Central memory CD8-positive, alpha-beta T cell (primary cell): ENCODE measurements at regions not wholly inside any gene's neighbourhood (a gene's known extent, or its start where the extent isn't known, plus 50 kb on each side); places are given as distances from the start of the nearest gene placed in this dataset.

Source experiments
- ATAC-seq: fragments of 150-1000 bp; cut with Tn5 transposase; replicated peaks from 2 replicates; pipeline ENCODE4 v1.10.0; 2022; ENCODE audit warnings: mild to moderate bottlenecking, moderate FRiP score, moderate number of reproducible peaks; ENCODE audit not compliant: poor library complexity, severe bottlenecking; ENCODE audit errors: extremely low read depth
- DNase-seq, 2 donors: peaks; one replicate each; pipeline ENCODE4 v3.0.0; 2021; ENCODE audit warnings: low spot score in 2 of 2
- H3K27ac Mint-ChIP-seq: one replicate; pipeline ENCODE4 v1.8.0; 2022; ENCODE audit warnings: low read depth, mild to moderate bottlenecking, moderate library complexity, mixed read lengths
- H3K27me3 Mint-ChIP-seq: one replicate; pipeline ENCODE4 v1.8.0; 2022; ENCODE audit warnings: mixed read lengths
- H3K36me3 Mint-ChIP-seq: one replicate; pipeline ENCODE4 v1.8.0; 2022; ENCODE audit warnings: mild to moderate bottlenecking, moderate library complexity, mixed read lengths; ENCODE audit not compliant: insufficient read depth
- H3K4me1 Mint-ChIP-seq: one replicate; pipeline ENCODE4 v1.8.0; 2022; ENCODE audit warnings: mixed read lengths
- H3K4me3 Mint-ChIP-seq: one replicate; pipeline ENCODE4 v1.8.0; 2022; ENCODE audit warnings: mild to moderate bottlenecking, moderate library complexity, mixed read lengths
- H3K9me3 Mint-ChIP-seq: one replicate; pipeline ENCODE4 v1.8.0; 2022; ENCODE audit warnings: mixed read lengths

DNA sequence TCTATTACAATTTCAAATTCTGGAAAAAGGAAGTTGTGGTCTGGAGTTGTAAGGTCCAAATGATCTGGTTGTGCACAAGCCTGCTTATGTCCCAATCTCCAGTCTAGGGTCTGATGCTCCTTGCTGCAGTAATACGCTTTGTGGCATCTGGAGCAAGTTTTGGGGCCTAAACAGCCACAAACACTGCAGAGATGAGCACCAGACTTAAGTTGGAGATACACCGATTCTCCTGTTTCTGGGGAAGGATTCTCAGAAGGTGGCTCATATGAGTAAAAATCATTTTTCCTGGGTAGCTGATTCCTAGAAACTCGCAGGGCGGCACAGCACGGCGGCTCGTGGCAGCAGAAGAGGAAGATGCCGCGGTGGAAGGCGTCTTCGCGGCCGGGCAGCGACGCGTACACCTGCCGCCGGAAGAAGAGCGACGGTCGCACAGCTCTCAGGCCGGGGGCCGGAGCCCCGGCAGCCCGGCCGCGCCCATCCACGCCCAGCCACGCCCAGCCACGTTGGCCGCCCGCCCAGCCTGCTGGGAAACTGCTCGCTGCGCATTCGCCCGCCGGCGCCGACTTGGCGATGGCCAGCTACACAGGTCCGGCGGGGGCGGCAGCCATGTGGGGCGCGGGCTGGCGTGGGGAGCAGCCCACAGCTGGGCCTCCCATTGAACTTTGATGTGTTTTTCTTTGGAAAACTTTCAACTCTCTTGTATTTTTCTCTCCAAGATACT, 129.0 kb downstream of the ASCL4 start:
- Mint-ChIP-seq H3K9me3 (no peaks in the 10 kb centered on the region), H3K36me3 (no peaks in the 10 kb centered on the region), H3K27ac (no peak overlapping the region), H3K4me3 (peak overlapping the region; percentile 18), H3K4me1 (no peaks in the 10 kb centered on the region), H3K27me3 (peaks cover 75% of the 10 kb centered on the region)
- ATAC-seq: no peak
- DNase-seq: no peak

DNA sequence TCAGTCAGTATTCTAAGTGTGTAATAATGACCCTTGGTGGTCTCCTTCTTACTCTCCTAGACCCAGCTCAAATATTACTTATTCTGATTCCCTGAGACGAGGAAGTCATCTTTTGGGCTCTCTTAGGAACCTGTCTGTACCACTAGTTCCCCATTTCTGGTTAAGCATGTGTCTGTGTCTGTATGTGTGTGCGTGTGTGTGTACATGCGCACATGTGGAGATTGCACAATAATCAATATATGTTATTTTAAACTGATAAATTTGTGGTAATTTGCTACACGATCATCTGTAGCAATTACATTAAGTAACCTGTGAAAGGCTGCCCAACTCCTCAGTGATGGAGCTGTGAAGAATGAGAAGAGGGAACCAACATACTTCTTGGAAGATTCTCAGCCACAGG, 132.2 kb downstream of the ASCL4 start:
- H3K4me1 Mint-ChIP-seq: no peaks in the 10 kb centered on the region
- DNase-seq (no peak), ATAC-seq (no peak)
- H3K9me3 Mint-ChIP-seq: no peaks in the 10 kb centered on the region
- no peaks in the 10 kb centered on the region for H3K36me3 Mint-ChIP-seq
- no peak overlapping the region for H3K27ac Mint-ChIP-seq
- H3K4me3 Mint-ChIP-seq: no peak overlapping the region
- peaks cover 90% of the 10 kb centered on the region for H3K27me3 Mint-ChIP-seq

GRCh38 chr12:107912421-107913004, 138.0 kb downstream of the ASCL4 start:
- H3K9me3 Mint-ChIP-seq: no peaks in the 10 kb centered on the region
- peak overlapping the region; percentile 46 for H3K4me3 Mint-ChIP-seq
- DNase-seq (peak; percentile 19 to 23), ATAC-seq (peak; percentile 56)
- H3K4me1 Mint-ChIP-seq: peaks cover 5% of the 10 kb centered on the region
- H3K27ac Mint-ChIP-seq: no peak overlapping the region
- H3K36me3 Mint-ChIP-seq: no peaks in the 10 kb centered on the region
- peaks cover 73% of the 10 kb centered on the region for H3K27me3 Mint-ChIP-seq

- H3K4me1 Mint-ChIP-seq: peaks cover 9% of the 10 kb centered on the region
- peaks cover 64% of the 10 kb centered on the region for H3K27me3 Mint-ChIP-seq
- DNase-seq: no peak
- no peaks in the 10 kb centered on the region for H3K36me3 Mint-ChIP-seq
- ATAC-seq: no peak
- H3K9me3 Mint-ChIP-seq: no peaks in the 10 kb centered on the region
- no peak overlapping the region for H3K27ac Mint-ChIP-seq
- H3K4me3 Mint-ChIP-seq: no peak overlapping the region
These were observed 140.0 kb downstream of the ASCL4 start for GRCh38 chr12:107914460-107914977.

- no peaks in the 10 kb centered on the region for H3K9me3 Mint-ChIP-seq
- no peak overlapping the region for H3K4me3 Mint-ChIP-seq
- H3K27me3 Mint-ChIP-seq: peaks cover 62% of the 10 kb centered on the region
- H3K36me3 Mint-ChIP-seq: no peaks in the 10 kb centered on the region
- peaks cover 4% of the 10 kb centered on the region for H3K4me1 Mint-ChIP-seq
- ATAC-seq (no peak), DNase-seq (no peak)
- no peak overlapping the region for H3K27ac Mint-ChIP-seq
These were observed 143.7 kb downstream of the ASCL4 start for GRCh38 chr12:107917912-107918800.

DNA sequence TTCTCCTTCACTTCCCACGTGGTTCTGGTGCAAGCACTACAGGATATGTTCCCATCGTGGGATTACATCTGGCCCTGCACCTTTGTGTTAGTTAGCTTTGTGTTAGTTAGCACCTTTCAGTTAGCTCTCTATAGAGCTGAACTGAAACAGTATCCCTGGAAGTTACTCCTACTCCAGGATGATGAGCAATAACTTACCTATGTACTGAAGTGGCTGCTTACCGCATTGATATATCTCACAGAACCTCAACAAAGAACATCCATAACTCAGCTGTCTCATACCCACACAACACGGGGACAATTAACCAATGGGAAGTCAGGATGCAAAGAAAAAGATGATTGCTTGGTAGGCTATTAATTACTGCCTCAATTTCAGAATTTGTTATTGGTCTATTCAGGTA, 146.6 kb downstream of the ASCL4 start:
- H3K4me3 Mint-ChIP-seq: no peak overlapping the region
- H3K27me3 Mint-ChIP-seq: peaks cover 49% of the 10 kb centered on the region
- H3K36me3 Mint-ChIP-seq: no peaks in the 10 kb centered on the region

GRCh38 chr12:107925125-107925524, 150.6 kb downstream of the ASCL4 start:
- Mint-ChIP-seq H3K4me3 (no peak overlapping the region), H3K27ac (no peak overlapping the region), H3K27me3 (peaks cover 55% of the 10 kb centered on the region), H3K36me3 (no peaks in the 10 kb centered on the region), H3K4me1 (no peaks in the 10 kb centered on the region), H3K9me3 (no peaks in the 10 kb centered on the region)
- ATAC-seq: no peak
- DNase-seq: no peak

More for the DNA sequence above, 146.6 kb downstream of the ASCL4 start:
- H3K27ac Mint-ChIP-seq: no peak overlapping the region
- DNase-seq: no peak
- peaks cover 4% of the 10 kb centered on the region for H3K4me1 Mint-ChIP-seq
- ATAC-seq: no peak
- no peaks in the 10 kb centered on the region for H3K9me3 Mint-ChIP-seq

DNA sequence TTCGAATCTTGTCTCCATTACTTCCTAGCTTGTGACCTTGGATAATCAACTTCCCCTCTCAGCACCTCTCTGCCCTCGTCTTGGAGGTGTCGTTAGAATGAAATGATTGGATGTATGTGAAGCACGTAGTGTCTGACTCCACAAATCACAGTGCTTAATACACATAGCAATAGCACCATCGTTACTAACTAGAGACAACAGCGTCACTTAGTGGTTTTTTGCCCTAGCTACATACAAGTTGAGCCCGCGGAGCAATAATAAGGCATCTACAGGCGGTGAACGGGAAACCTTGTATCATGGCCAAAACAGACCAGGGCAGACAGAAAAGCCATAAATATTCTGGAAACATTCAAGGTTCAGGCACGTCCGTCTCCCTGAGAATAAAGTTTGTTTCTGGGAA, 154.9 kb downstream of the ASCL4 start:
- no peak for DNase-seq
- no peaks in the 10 kb centered on the region for H3K36me3 Mint-ChIP-seq
- H3K9me3 Mint-ChIP-seq: no peaks in the 10 kb centered on the region
- no peak for ATAC-seq
- H3K4me3 Mint-ChIP-seq: no peak overlapping the region
- no peak overlapping the region for H3K27ac Mint-ChIP-seq
- H3K4me1 Mint-ChIP-seq: no peaks in the 10 kb centered on the region
- peaks cover 40% of the 10 kb centered on the region for H3K27me3 Mint-ChIP-seq

DNA sequence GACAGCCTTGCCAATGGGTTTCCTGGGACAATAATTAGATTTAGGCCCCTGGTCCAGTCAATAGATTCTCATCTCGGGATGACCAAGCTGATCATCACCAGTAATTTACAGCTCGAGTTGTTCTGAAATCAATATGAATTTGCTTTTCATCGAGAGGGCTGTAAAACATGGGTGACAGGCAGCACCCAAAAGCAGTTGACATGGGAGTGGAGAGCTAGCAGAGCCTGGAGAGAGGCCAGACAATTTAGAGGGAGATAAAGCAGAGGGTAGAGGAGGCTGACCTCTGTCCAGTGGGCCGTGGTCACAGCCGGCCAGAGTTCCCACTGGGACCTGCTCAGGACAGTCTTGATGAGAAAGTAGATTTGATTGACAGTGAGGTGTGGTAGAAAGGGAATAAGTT, 157.3 kb downstream of the ASCL4 start:
- Mint-ChIP-seq H3K36me3 (no peaks in the 10 kb centered on the region), H3K27me3 (peaks cover 51% of the 10 kb centered on the region), H3K4me1 (no peaks in the 10 kb centered on the region), H3K4me3 (no peak overlapping the region), H3K9me3 (no peaks in the 10 kb centered on the region), H3K27ac (no peak overlapping the region)
- DNase-seq (no peak), ATAC-seq (no peak)

DNA sequence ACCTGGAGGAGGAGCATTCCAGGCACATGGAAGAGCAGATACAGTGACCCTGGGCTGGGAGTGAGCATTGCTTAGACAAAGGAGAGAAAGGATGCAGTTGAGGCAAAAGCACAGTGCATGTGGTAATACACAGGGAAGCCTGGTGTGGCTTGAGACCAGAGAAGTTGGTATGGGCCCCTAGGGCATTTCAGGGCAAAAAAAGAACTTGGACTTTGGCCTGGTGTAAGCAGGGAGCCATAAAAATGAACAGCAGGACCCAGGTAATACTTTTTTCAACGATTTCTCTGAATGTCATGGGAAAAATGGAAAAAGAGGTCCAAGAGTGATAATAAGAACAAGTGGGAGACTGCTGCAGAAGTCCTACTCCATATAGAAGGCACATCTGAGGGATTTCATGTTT, 163.9 kb downstream of the ASCL4 start:
- H3K27ac Mint-ChIP-seq: no peak overlapping the region
- H3K9me3 Mint-ChIP-seq: peaks cover 13% of the 10 kb centered on the region
- ATAC-seq (no peak), DNase-seq (no peak)
- H3K4me3 Mint-ChIP-seq: no peak overlapping the region
- H3K4me1 Mint-ChIP-seq: no peaks in the 10 kb centered on the region
- H3K27me3 Mint-ChIP-seq: peaks cover 67% of the 10 kb centered on the region
- H3K36me3 Mint-ChIP-seq: no peaks in the 10 kb centered on the region

GRCh38 chr12:107948391-107948945, 174.0 kb downstream of the ASCL4 start:
- Mint-ChIP-seq H3K9me3 (no peaks in the 10 kb centered on the region), H3K27me3 (peaks cover 44% of the 10 kb centered on the region), H3K27ac (no peak overlapping the region), H3K4me1 (no peaks in the 10 kb centered on the region), H3K4me3 (no peak overlapping the region), H3K36me3 (no peaks in the 10 kb centered on the region)
- DNase-seq (no peak), ATAC-seq (no peak)

DNA sequence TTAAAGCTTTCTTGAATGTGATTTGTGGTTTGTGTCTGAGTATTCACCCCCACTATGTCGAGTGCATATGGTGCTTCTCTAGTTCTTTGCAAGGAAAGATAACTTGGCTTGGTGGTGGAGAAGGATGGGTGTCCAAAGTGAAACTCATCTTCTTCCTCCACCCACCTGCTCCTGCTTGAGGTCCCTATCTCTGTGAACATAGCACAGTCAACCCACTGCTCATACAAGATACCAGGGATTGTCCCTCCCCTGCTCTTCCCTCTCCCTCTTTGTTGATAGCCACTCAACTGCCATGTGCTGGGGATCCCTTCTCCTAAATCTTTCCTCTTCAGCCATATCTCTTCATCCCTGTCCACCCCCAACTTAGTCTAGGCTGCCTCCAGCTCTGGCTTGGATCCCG, 176.5 kb downstream of the ASCL4 start:
- Mint-ChIP-seq H3K4me1 (no peaks in the 10 kb centered on the region), H3K36me3 (no peaks in the 10 kb centered on the region), H3K4me3 (no peak overlapping the region), H3K9me3 (no peaks in the 10 kb centered on the region), H3K27me3 (peaks cover 43% of the 10 kb centered on the region), H3K27ac (no peak overlapping the region)
- no peak for DNase-seq
- no peak for ATAC-seq
